Ishikawa (cell line): ENCODE measurements at regions not wholly inside any gene's neighbourhood (a gene's known extent, or its start where the extent isn't known, plus 50 kb on each side); places are given as distances from the start of the nearest gene placed in this dataset.

ENCODE experiments used
- CEBPB ChIP-seq: IDR thresholded peaks from 2 replicates; pipeline ENCODE4 v1.6.1; 2012
- NFIC ChIP-seq: IDR thresholded peaks from 2 replicates; pipeline ENCODE4 v1.6.1; 2012

GRCh38 chr15:95916568-95916967, 413.9 kb upstream of the NR2F2 start:
- TF ChIP-seq NFIC (no peak), CEBPB (no peak)
